T-helper 1 cell (primary cell): ENCODE measurements at regions not wholly inside any gene's neighbourhood (a gene's known extent, or its start where the extent isn't known, plus 50 kb on each side); places are given as distances from the start of the nearest gene placed in this dataset.

ENCODE experiments used
- DNase-seq, 5 donors: peaks; one replicate each; pipeline ENCODE4 v3.0.0-alpha.2; 2012 to 2020

GRCh38 chr11:122398851-122399250 lies 256.7 kb upstream of the UBASH3B start:
- DNase-seq = no peak

GRCh38 chr11:122398167-122398566 lies 257.4 kb upstream of the UBASH3B start:
- peak in 1 of 5 donors; percentile 43 for DNase-seq

- DNase-seq = no peak
Measured at GRCh38 chr11:122395282-122395681, 260.2 kb upstream of the UBASH3B start.

GRCh38 chr11:122394313-122394712 lies 261.2 kb upstream of the UBASH3B start:
- no peak for DNase-seq

GRCh38 chr11:122393209-122393860 lies 262.2 kb upstream of the UBASH3B start:
- no peak for DNase-seq

- no peak for DNase-seq
Measured at GRCh38 chr11:122392508-122392907, 263.0 kb upstream of the UBASH3B start.

GRCh38 chr11:122391049-122391448 lies 264.5 kb upstream of the UBASH3B start:
- no peak for DNase-seq

GRCh38 chr11:122383186-122383585 lies 267.2 kb upstream of the BLID start:
- no peak for DNase-seq

- DNase-seq = peak in 1 of 5 donors; percentile 31
Measured at GRCh38 chr11:122375687-122376399, 259.8 kb upstream of the BLID start.

GRCh38 chr11:122368796-122369195 lies 252.8 kb upstream of the BLID start:
- DNase-seq = no peak

GRCh38 chr11:122367809-122368231 lies 251.8 kb upstream of the BLID start:
- DNase-seq = no peak

- DNase-seq = no peak
Measured at GRCh38 chr11:122365610-122366360, 249.8 kb upstream of the BLID start.

GRCh38 chr11:122363296-122363695 lies 247.3 kb upstream of the BLID start:
- DNase-seq = no peak

GRCh38 chr11:122362381-122362780 lies 246.4 kb upstream of the BLID start:
- no peak for DNase-seq

- DNase-seq = no peak
Measured at GRCh38 chr11:122360875-122361274, 244.9 kb upstream of the BLID start.

GRCh38 chr11:122359081-122359571 lies 243.1 kb upstream of the BLID start:
- no peak for DNase-seq

- no peak for DNase-seq
Measured at GRCh38 chr11:122358292-122358691, 242.3 kb upstream of the BLID start.

GRCh38 chr11:122355968-122356367 lies 240.0 kb upstream of the BLID start:
- no peak for DNase-seq

- DNase-seq = no peak
Measured at GRCh38 chr11:122354025-122354697, 238.1 kb upstream of the BLID start.

- DNase-seq = no peak
Measured at GRCh38 chr11:122353561-122353960, 237.5 kb upstream of the BLID start.

GRCh38 chr11:122348659-122349409 lies 232.8 kb upstream of the BLID start:
- DNase-seq = no peak

- DNase-seq = no peak
Measured at GRCh38 chr11:122346006-122346405, 230.0 kb upstream of the BLID start.
